Endothelial cell (in vitro differentiated cells): ENCODE measurements at regions not wholly inside any gene's neighbourhood (a gene's known extent, or its start where the extent isn't known, plus 50 kb on each side); places are given as distances from the start of the nearest gene placed in this dataset.

Source experiments
- DNase-seq: peaks from one replicate; pipeline ENCODE4 v3.0.0; 2021; ENCODE audit warnings: low spot score
- H3K27ac Mint-ChIP-seq: one replicate; pipeline ENCODE4 v1.8.0; 2021; ENCODE audit warnings: mixed read lengths, inconsistent platforms; ENCODE audit not compliant: unreplicated experiment
- H3K27me3 Mint-ChIP-seq: one replicate; pipeline ENCODE4 v1.8.0; 2021; ENCODE audit warnings: mild to moderate bottlenecking, moderate library complexity, mixed read lengths, inconsistent platforms; ENCODE audit not compliant: unreplicated experiment
- H3K36me3 Mint-ChIP-seq: one replicate; pipeline ENCODE4 v1.8.0; 2021; ENCODE audit warnings: mild to moderate bottlenecking, low read depth, mixed read lengths, inconsistent platforms; ENCODE audit not compliant: unreplicated experiment
- H3K4me1 Mint-ChIP-seq: one replicate; pipeline ENCODE4 v1.8.0; 2021; ENCODE audit warnings: mild to moderate bottlenecking, mixed read lengths, inconsistent platforms; ENCODE audit not compliant: unreplicated experiment
- H3K4me3 Mint-ChIP-seq: one replicate; pipeline ENCODE4 v1.8.0; 2021; ENCODE audit warnings: mild to moderate bottlenecking, mixed read lengths, inconsistent platforms; ENCODE audit not compliant: unreplicated experiment
- H3K9me3 Mint-ChIP-seq: one replicate; pipeline ENCODE4 v1.8.0; 2021; ENCODE audit warnings: mixed read lengths, inconsistent platforms; ENCODE audit not compliant: unreplicated experiment
- CTCF ChIP-seq: fragments of 200-600 bp; sonication (generic); IDR thresholded peaks from one replicate; pipeline ENCODE4 v1.5.0; 2021; ENCODE audit warnings: antibody characterized with exemption; ENCODE audit not compliant: unreplicated experiment

GRCh38 chr18:37871561-37871960 is 306.0 kb upstream of the CELF4 start:
- TF ChIP-seq CTCF, result no peak
- H3K27me3 Mint-ChIP-seq, result peaks cover 6% of the 10 kb centered on the region
- no peaks in the 10 kb centered on the region for H3K4me1 Mint-ChIP-seq
- no peaks in the 10 kb centered on the region for H3K9me3 Mint-ChIP-seq
- H3K36me3 Mint-ChIP-seq, result no peaks in the 10 kb centered on the region
- H3K4me3 Mint-ChIP-seq, result no peak overlapping the region
- H3K27ac Mint-ChIP-seq, result no peak overlapping the region
- DNase-seq, result no peak

GRCh38 chr18:37869051-37869450 is 303.5 kb upstream of the CELF4 start:
- Mint-ChIP-seq H3K27ac (no peak overlapping the region), H3K4me1 (no peaks in the 10 kb centered on the region), H3K36me3 (no peaks in the 10 kb centered on the region), H3K27me3 (peaks cover 6% of the 10 kb centered on the region), H3K4me3 (no peak overlapping the region), H3K9me3 (no peaks in the 10 kb centered on the region)
- TF ChIP-seq CTCF, result no peak
- DNase-seq, result no peak

- Mint-ChIP-seq H3K36me3 (no peaks in the 10 kb centered on the region), H3K27me3 (peaks cover 5% of the 10 kb centered on the region), H3K27ac (no peak overlapping the region), H3K9me3 (no peaks in the 10 kb centered on the region), H3K4me3 (no peak overlapping the region), H3K4me1 (no peaks in the 10 kb centered on the region)
- TF ChIP-seq CTCF, result no peak
- no peak for DNase-seq
Measured at GRCh38 chr18:37864122-37864521, 298.5 kb upstream of the CELF4 start.

GRCh38 chr18:37861981-37862380 is 296.4 kb upstream of the CELF4 start:
- no peak for TF ChIP-seq CTCF
- H3K4me1 Mint-ChIP-seq, result no peaks in the 10 kb centered on the region
- no peak overlapping the region for H3K27ac Mint-ChIP-seq
- H3K9me3 Mint-ChIP-seq, result no peaks in the 10 kb centered on the region
- no peak for DNase-seq
- no peaks in the 10 kb centered on the region for H3K36me3 Mint-ChIP-seq
- H3K27me3 Mint-ChIP-seq, result peaks cover 4% of the 10 kb centered on the region
- H3K4me3 Mint-ChIP-seq, result no peak overlapping the region

- Mint-ChIP-seq H3K4me3 (no peak overlapping the region), H3K4me1 (no peaks in the 10 kb centered on the region), H3K27me3 (no peaks in the 10 kb centered on the region), H3K9me3 (no peaks in the 10 kb centered on the region), H3K36me3 (no peaks in the 10 kb centered on the region), H3K27ac (no peak overlapping the region)
- DNase-seq, result no peak
- TF ChIP-seq CTCF, result no peak
Measured at GRCh38 chr18:37854396-37854795, 288.8 kb upstream of the CELF4 start.
